MM.1S (cell line): ENCODE measurements at regions not wholly inside any gene's neighbourhood (a gene's known extent, or its start where the extent isn't known, plus 50 kb on each side); places are given as distances from the start of the nearest gene placed in this dataset.

Experiments used
- DNase-seq: peaks from one replicate; pipeline ENCODE4 v3.0.0-alpha.2; 2015
- H2AFZ ChIP-seq: fragments of 300-600 bp; sonication (generic); 2 replicates; pipeline ENCODE4 v1.6.0; 2016; ENCODE audit warnings: antibody characterized with exemption, low read length
- H3F3A ChIP-seq: fragments of 300-600 bp; sonication (generic); 2 replicates; pipeline ENCODE4 v1.6.1; 2016; ENCODE audit warnings: mild to moderate bottlenecking, antibody characterized with exemption, low read length, moderate library complexity, mixed read lengths; ENCODE audit not compliant: insufficient read depth
- H3K27ac ChIP-seq: fragments of 300-600 bp; sonication (generic); 2 replicates; pipeline ENCODE4 v1.5.1; 2016; ENCODE audit warnings: mild to moderate bottlenecking, low read length
- H3K27me3 ChIP-seq: fragments of 300-600 bp; sonication (generic); replicated peaks from 2 replicates; pipeline ENCODE4 v1.6.0; 2016; ENCODE audit warnings: low read length; ENCODE audit not compliant: insufficient read depth
- H3K36me3 ChIP-seq: fragments of 300-600 bp; sonication (generic); replicated peaks from 2 replicates; pipeline ENCODE4 v1.6.1; 2016; ENCODE audit warnings: mild to moderate bottlenecking, low read length, mixed read lengths; ENCODE audit not compliant: insufficient read depth
- H3K4me1 ChIP-seq: fragments of 300-600 bp; sonication (generic); 2 replicates; pipeline ENCODE4 v1.6.1; 2016; ENCODE audit warnings: low read length, mixed read lengths
- H3K4me2 ChIP-seq: fragments of 300-600 bp; sonication (generic); 2 replicates; pipeline ENCODE4 v1.6.0; 2016; ENCODE audit warnings: low read depth, low read length
- H3K4me3 ChIP-seq: fragments of 300-600 bp; sonication (generic); 2 replicates; pipeline ENCODE4 v1.5.1; 2016; ENCODE audit warnings: low read length, mixed read lengths
- H3K79me2 ChIP-seq: fragments of 300-600 bp; sonication (generic); 2 replicates; pipeline ENCODE4 v1.6.1; 2016; ENCODE audit warnings: mixed run types, low read length, mixed read lengths
- H3K9ac ChIP-seq: fragments of 300-600 bp; sonication (generic); 2 replicates; pipeline ENCODE4 v1.6.1; 2016; ENCODE audit warnings: low read length, mixed read lengths
- H3K9me2 ChIP-seq: fragments of 300-600 bp; sonication (generic); replicated peaks from 2 replicates; pipeline ENCODE4 v1.6.1; 2016; ENCODE audit warnings: mild to moderate bottlenecking, low read length, mixed read lengths; ENCODE audit not compliant: insufficient read depth
- H3K9me3 ChIP-seq: fragments of 300-600 bp; sonication (generic); replicated peaks from 2 replicates; pipeline ENCODE4 v1.6.1; 2016; ENCODE audit warnings: mild to moderate bottlenecking, low read length, mixed read lengths; ENCODE audit not compliant: insufficient read depth
- H4K20me1 ChIP-seq: fragments of 300-600 bp; sonication (generic); 2 replicates; pipeline ENCODE4 v1.6.1; 2016; ENCODE audit warnings: mild to moderate bottlenecking, low read length, moderate library complexity, mixed read lengths; ENCODE audit not compliant: insufficient read depth
- CTCF ChIP-seq: fragments of 300-600 bp; sonication (generic); IDR thresholded peaks from 2 replicates; pipeline ENCODE4 v1.5.1; 2016; ENCODE audit warnings: antibody characterized with exemption, low read length, mixed read lengths
- EZH2 ChIP-seq: fragments of 300-600 bp; sonication (generic); optimal IDR thresholded peaks from 2 replicates; pipeline ENCODE3; 2017; ENCODE audit warnings: low read depth, mild to moderate bottlenecking, antibody characterized with exemption, low read length, mixed read lengths
- EZH2phosphoT487 ChIP-seq: fragments of 300-600 bp; sonication (generic); IDR thresholded peaks from 2 replicates; pipeline ENCODE4 v1.6.1; 2018; ENCODE audit warnings: antibody characterized with exemption, low read length

- H3K4me1 ChIP-seq = no peaks in the 10 kb centered on the region
- no peaks in the 10 kb centered on the region for H3K9me2 ChIP-seq
- DNase-seq = no peak
- no peaks in the 10 kb centered on the region for H3K9me3 ChIP-seq
- no peak overlapping the region for H3K4me3 ChIP-seq
- no peak overlapping the region for H2AFZ ChIP-seq
- no peak overlapping the region for H3K9ac ChIP-seq
- H3K27me3 ChIP-seq = no peaks in the 10 kb centered on the region
- no peak overlapping the region for H3K27ac ChIP-seq
- H3K36me3 ChIP-seq = no peaks in the 10 kb centered on the region
- H3K79me2 ChIP-seq = no peaks in the 10 kb centered on the region
- no peak overlapping the region for H3K4me2 ChIP-seq
- TF ChIP-seq EZH2phosphoT487 = no peak
- TF ChIP-seq CTCF = no peak
- TF ChIP-seq EZH2 = no peak
- no peaks in the 10 kb centered on the region for H4K20me1 ChIP-seq
- no peaks in the 10 kb centered on the region for H3F3A ChIP-seq
Observed at GRCh38 chr3:106160396-106160795, 291.6 kb upstream of the CBLB start.

GRCh38 chr3:106161246-106161645, 292.4 kb upstream of the CBLB start:
- H3K4me1 ChIP-seq = no peaks in the 10 kb centered on the region
- no peak overlapping the region for H2AFZ ChIP-seq
- no peak overlapping the region for H3K4me3 ChIP-seq
- no peaks in the 10 kb centered on the region for H3K79me2 ChIP-seq
- no peak for TF ChIP-seq EZH2phosphoT487
- TF ChIP-seq CTCF = no peak
- no peak for TF ChIP-seq EZH2
- H3K9me3 ChIP-seq = no peaks in the 10 kb centered on the region
- no peak overlapping the region for H3K9ac ChIP-seq
- no peaks in the 10 kb centered on the region for H3K9me2 ChIP-seq
- H3K36me3 ChIP-seq = no peaks in the 10 kb centered on the region
- no peak overlapping the region for H3K4me2 ChIP-seq
- H3K27me3 ChIP-seq = no peaks in the 10 kb centered on the region
- no peak overlapping the region for H3K27ac ChIP-seq
- no peaks in the 10 kb centered on the region for H4K20me1 ChIP-seq
- no peaks in the 10 kb centered on the region for H3F3A ChIP-seq
- no peak for DNase-seq

- TF ChIP-seq EZH2phosphoT487 (no peak), EZH2 (no peak), CTCF (no peak)
- H3K27ac ChIP-seq = no peak overlapping the region
- H2AFZ ChIP-seq = no peak overlapping the region
- no peak for DNase-seq
- H3K27me3 ChIP-seq = no peaks in the 10 kb centered on the region
- H3K9me2 ChIP-seq = no peaks in the 10 kb centered on the region
- no peaks in the 10 kb centered on the region for H4K20me1 ChIP-seq
- H3K9ac ChIP-seq = no peak overlapping the region
- no peak overlapping the region for H3K4me2 ChIP-seq
- no peaks in the 10 kb centered on the region for H3F3A ChIP-seq
- no peak overlapping the region for H3K4me3 ChIP-seq
- H3K9me3 ChIP-seq = no peaks in the 10 kb centered on the region
- no peaks in the 10 kb centered on the region for H3K36me3 ChIP-seq
- H3K4me1 ChIP-seq = no peaks in the 10 kb centered on the region
- no peaks in the 10 kb centered on the region for H3K79me2 ChIP-seq
Observed at GRCh38 chr3:106167728-106168127, 298.9 kb upstream of the CBLB start.
